ENCODE measurements at regions not wholly inside any gene's neighbourhood (a gene's known extent, or its start where the extent isn't known, plus 50 kb on each side); places are given as distances from the start of the nearest gene placed in this dataset.

DNA sequence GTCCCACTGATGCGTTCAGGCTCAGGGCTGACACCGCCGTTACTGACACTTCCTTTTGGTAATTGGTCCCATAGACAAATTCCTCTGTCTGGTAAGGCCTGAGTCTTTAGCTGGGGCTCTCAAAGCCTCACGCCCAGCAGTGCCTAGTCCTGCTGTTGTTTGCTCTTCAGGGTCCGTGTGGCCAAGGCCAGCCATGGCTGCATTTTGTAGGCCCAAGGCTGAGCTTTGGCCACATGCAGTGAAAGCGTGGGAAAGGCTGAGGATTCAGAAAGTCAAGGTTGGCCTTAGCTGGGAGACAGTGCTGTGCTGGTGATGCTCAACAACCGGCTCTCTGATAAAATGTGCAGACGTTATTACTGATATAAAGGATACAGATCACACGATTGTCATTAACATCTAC is 63.5 kb upstream of the C1orf174 start:
- TF ChIP-seq POLR2A (IDR thresholded peaks at IDR 0.05; ENCODE audit: low read length) (no peak), GATA1 (IDR thresholded peaks at IDR 0.05; ENCODE audit: low read depth, low read length) (no peak)

All from erythroblast (primary cell).